Mesenchymal stem cell (in vitro differentiated cells and primary cell): ENCODE measurements at regions not wholly inside any gene's neighbourhood (a gene's known extent, or its start where the extent isn't known, plus 50 kb on each side); places are given as distances from the start of the nearest gene placed in this dataset.

Source experiments
- DNase-seq: peaks from one replicate; pipeline ENCODE4 v3.0.0-alpha.2; 2013
- H2AFZ ChIP-seq: one replicate; pipeline ENCODE4 v1.6.1; 2013; ENCODE audit warnings: low read depth, mild to moderate bottlenecking, control low read depth, inconsistent platforms, low read length, moderate library complexity
- H2AK5ac ChIP-seq: 2 replicates; pipeline ENCODE4 v1.6.1; 2013; ENCODE audit warnings: low read length, moderate library complexity, mild to moderate bottlenecking, inconsistent platforms; ENCODE audit not compliant: severe bottlenecking
- H2BK120ac ChIP-seq: one replicate; pipeline ENCODE4 v1.6.1; 2013; ENCODE audit warnings: low read depth, mild to moderate bottlenecking, inconsistent platforms, low read length, moderate library complexity
- H2BK12ac ChIP-seq, 2 experiments: one replicate each; pipeline ENCODE4 v1.6.1; 2013; ENCODE audit warnings: inconsistent platforms in 2 of 2, low read length in 2 of 2, mild to moderate bottlenecking in 2 of 2, moderate library complexity in 2 of 2, control low read depth in 1 of 2
- H2BK15ac ChIP-seq: one replicate; pipeline ENCODE4 v1.6.1; 2013; ENCODE audit warnings: mild to moderate bottlenecking, low read depth, inconsistent platforms; ENCODE audit not compliant: poor library complexity, severe bottlenecking
- H2BK5ac ChIP-seq: 2 replicates; pipeline ENCODE4 v1.6.1; 2013; ENCODE audit warnings: low read depth, mild to moderate bottlenecking, low read length, control low read depth, inconsistent platforms; ENCODE audit not compliant: poor library complexity, severe bottlenecking
- H3K14ac ChIP-seq, 2 experiments: one replicate each; pipeline ENCODE4 v1.6.1; 2013; ENCODE audit warnings: inconsistent platforms in 2 of 2, low read length in 2 of 2, control low read depth in 1 of 2, mild to moderate bottlenecking in 1 of 2, moderate library complexity in 1 of 2
- H3K18ac ChIP-seq, 2 experiments: one replicate each; pipeline ENCODE4 v1.6.1; 2013; ENCODE audit warnings: inconsistent platforms in 2 of 2, low read length in 2 of 2, control low read depth in 1 of 2, low read depth in 1 of 2, mild to moderate bottlenecking in 1 of 2
- H3K23ac ChIP-seq, 2 experiments: one replicate each; pipeline ENCODE4 v1.6.1; 2013; ENCODE audit warnings: inconsistent platforms in 2 of 2, low read length in 2 of 2, mild to moderate bottlenecking in 2 of 2, moderate library complexity in 2 of 2, control low read depth in 1 of 2
- H3K27ac ChIP-seq: 2 replicates; pipeline ENCODE4 v1.5.1; 2013; ENCODE audit warnings: mild to moderate bottlenecking, moderate library complexity, low read length, control low read depth, inconsistent platforms; ENCODE audit not compliant: poor library complexity, severe bottlenecking
- H3K27me3 ChIP-seq, 2 experiments: 2 replicates each; pipeline versions ENCODE4 v1.6.1 to v1.7.0; 2013; ENCODE audit warnings: low read length in 2 of 2, mild to moderate bottlenecking in 2 of 2, moderate library complexity in 2 of 2, control low read depth in 1 of 2, inconsistent platforms in 1 of 2; ENCODE audit not compliant: control insufficient read depth in 1 of 2, insufficient read depth in 1 of 2
- H3K36me3 ChIP-seq, 2 experiments: 2 replicates each; pipeline versions ENCODE4 v1.6.1 to v1.7.0; 2013; ENCODE audit warnings: low read length in 2 of 2, control low read depth in 1 of 2, inconsistent platforms in 1 of 2, low read depth in 1 of 2, mild to moderate bottlenecking in 1 of 2; ENCODE audit not compliant: insufficient read depth in 2 of 2, control insufficient read depth in 1 of 2
- H3K4ac ChIP-seq, 2 experiments: one replicate each; pipeline ENCODE4 v1.6.1; 2013; ENCODE audit warnings: inconsistent platforms in 2 of 2, low read length in 2 of 2, mild to moderate bottlenecking in 2 of 2, moderate library complexity in 2 of 2, control low read depth in 1 of 2, low read depth in 1 of 2
- H3K4me1 ChIP-seq: 2 replicates; pipeline ENCODE4 v1.6.1; 2013; ENCODE audit warnings: low read depth, low read length, control low read depth; ENCODE audit not compliant: control insufficient read depth, insufficient read depth
- H3K4me2 ChIP-seq: 2 replicates; pipeline ENCODE4 v1.6.1; 2013; ENCODE audit warnings: low read length, mild to moderate bottlenecking, inconsistent platforms; ENCODE audit not compliant: poor library complexity, severe bottlenecking
- H3K4me3 ChIP-seq, 2 experiments: 2 replicates each; pipeline versions ENCODE4 v1.5.1 to v1.7.0; 2013; ENCODE audit warnings: low read length in 2 of 2, mild to moderate bottlenecking in 2 of 2, control low read depth in 1 of 2, low read depth in 1 of 2; ENCODE audit not compliant: insufficient read depth in 1 of 2
- H3K79me1 ChIP-seq: replicated peaks from 2 replicates; pipeline ENCODE4 v1.6.1; 2013; ENCODE audit warnings: mild to moderate bottlenecking, control low read depth, low read length, inconsistent platforms; ENCODE audit not compliant: poor library complexity, severe bottlenecking
- H3K9ac ChIP-seq: 2 replicates; pipeline ENCODE4 v1.7.0; 2013; ENCODE audit warnings: mild to moderate bottlenecking, low read length, moderate library complexity
- H3K9me3 ChIP-seq: 2 replicates; pipeline ENCODE4 v1.7.0; 2013; ENCODE audit warnings: mild to moderate bottlenecking, low read length; ENCODE audit not compliant: control insufficient read depth
- H4K8ac ChIP-seq: one replicate; pipeline ENCODE4 v1.6.1; 2013; ENCODE audit warnings: inconsistent platforms, mild to moderate bottlenecking, low read length, moderate library complexity
- H4K91ac ChIP-seq: one replicate; pipeline ENCODE4 v1.6.1; 2013; ENCODE audit warnings: mild to moderate bottlenecking, low read length, inconsistent platforms
- WGBS: methylation state at CpG from one replicate; pipeline ENCODE4 v1.1.7; 2013; ENCODE audit warnings: mixed read lengths; 5-methylcytosine and 5-hydroxymethylcytosine counted together

GRCh38 chr17:72236980-72237633 is 116.3 kb downstream of the SOX9 start:
- Histone ChIP-seq H3K36me3 (no peaks in the 10 kb centered on the region), H2BK15ac (no peak overlapping the region), H2BK12ac (no peak overlapping the region), H3K18ac (no peak overlapping the region), H3K4me1 (peaks cover 12% of the 10 kb centered on the region), H3K14ac (no peak overlapping the region), H3K9ac (no peak overlapping the region), H3K79me1 (no peaks in the 10 kb centered on the region), H3K4ac (no peak overlapping the region), H2BK120ac (no peak overlapping the region), H3K27ac (no peak overlapping the region), H2AFZ (no peak overlapping the region), H3K23ac (peak overlapping the region in 1 of 2 experiments; percentile 32), H3K4me2 (no peak overlapping the region), H4K91ac (no peak overlapping the region), H3K27me3 (peaks cover 13 to 51% of the 10 kb centered on the region in 2 experiments), H4K8ac (no peak overlapping the region), H2BK5ac (no peak overlapping the region), H3K4me3 (no peak overlapping the region), H2AK5ac (peak overlapping the region; percentile 53), H3K9me3 (no peaks in the 10 kb centered on the region)
- 64% methylated on average over 13 of the region's 13 CpGs for WGBS
- no peak for DNase-seq

DNA sequence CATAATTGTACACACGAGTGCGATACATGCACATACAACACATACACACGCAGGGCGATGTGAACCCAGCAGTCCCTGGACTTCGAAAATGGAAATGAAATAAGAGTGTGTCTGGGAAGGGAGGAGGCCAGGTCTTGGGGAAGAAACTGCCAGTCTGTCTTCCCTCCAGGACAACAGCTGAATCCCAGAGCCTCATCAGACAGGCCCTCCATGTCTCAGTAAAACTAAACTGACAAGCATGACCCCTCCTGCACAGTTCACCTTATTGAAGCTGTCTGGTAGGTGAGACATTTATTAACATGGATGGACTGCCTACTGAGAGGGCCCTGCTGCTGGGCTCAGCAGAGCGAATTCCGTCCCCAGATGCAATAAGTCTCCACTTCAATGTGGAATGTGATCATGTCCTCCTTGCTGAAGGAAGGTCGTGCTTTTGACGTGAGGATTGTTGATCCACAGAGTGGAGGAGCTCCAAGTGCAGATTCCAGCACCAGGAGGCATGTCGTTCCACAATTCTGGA is 117.4 kb downstream of the SOX9 start:
- no peak overlapping the region for H2AK5ac ChIP-seq
- H3K14ac ChIP-seq = no peak overlapping the region
- H3K36me3 ChIP-seq = no peaks in the 10 kb centered on the region
- peaks cover 13 to 47% of the 10 kb centered on the region in 2 experiments for H3K27me3 ChIP-seq
- peak overlapping the region; percentile 50 for H3K27ac ChIP-seq
- no peak overlapping the region for H3K18ac ChIP-seq
- no peak overlapping the region for H3K4me3 ChIP-seq
- H4K91ac ChIP-seq = no peak overlapping the region
- no peak overlapping the region for H2BK15ac ChIP-seq
- no peak overlapping the region for H3K9ac ChIP-seq
- no peak overlapping the region for H2BK5ac ChIP-seq
- H3K4me1 ChIP-seq = peaks cover 12% of the 10 kb centered on the region
- H3K79me1 ChIP-seq = no peaks in the 10 kb centered on the region
- no peak overlapping the region for H3K4me2 ChIP-seq
- H3K9me3 ChIP-seq = no peaks in the 10 kb centered on the region
- no peak overlapping the region for H2AFZ ChIP-seq
- H2BK120ac ChIP-seq = no peak overlapping the region
- no peak overlapping the region for H4K8ac ChIP-seq
- no peak overlapping the region for H3K4ac ChIP-seq
- H2BK12ac ChIP-seq = no peak overlapping the region
- no peak for DNase-seq
- no peak overlapping the region for H3K23ac ChIP-seq
- 77% methylated on average over 6 of the region's 10 CpGs for WGBS

- H3K9me3 ChIP-seq = peaks cover 10% of the 10 kb centered on the region
- no peaks in the 10 kb centered on the region for H3K36me3 ChIP-seq
- no peak overlapping the region for H2AK5ac ChIP-seq
- WGBS = 98% methylated on average over 5 of the region's 5 CpGs
- no peak overlapping the region for H2BK15ac ChIP-seq
- peaks cover 11% of the 10 kb centered on the region for H3K4me1 ChIP-seq
- no peak overlapping the region for H4K8ac ChIP-seq
- H3K27me3 ChIP-seq = peaks cover 11 to 35% of the 10 kb centered on the region in 2 experiments
- H3K27ac ChIP-seq = no peak overlapping the region
- H3K18ac ChIP-seq = no peak overlapping the region
- H3K14ac ChIP-seq = no peak overlapping the region
- H3K23ac ChIP-seq = no peak overlapping the region
- no peak overlapping the region for H3K4me3 ChIP-seq
- H2AFZ ChIP-seq = no peak overlapping the region
- H3K4me2 ChIP-seq = no peak overlapping the region
- no peaks in the 10 kb centered on the region for H3K79me1 ChIP-seq
- DNase-seq = no peak
- H2BK5ac ChIP-seq = no peak overlapping the region
- H2BK12ac ChIP-seq = no peak overlapping the region
- no peak overlapping the region for H3K9ac ChIP-seq
- no peak overlapping the region for H3K4ac ChIP-seq
- no peak overlapping the region for H2BK120ac ChIP-seq
- H4K91ac ChIP-seq = no peak overlapping the region
These were observed 118.7 kb downstream of the SOX9 start for GRCh38 chr17:72239548-72239947.

- Histone ChIP-seq H2BK120ac (no peak overlapping the region), H3K23ac (no peak overlapping the region), H3K9ac (no peak overlapping the region), H3K4ac (no peak overlapping the region), H3K4me1 (peaks cover 9% of the 10 kb centered on the region), H2BK5ac (no peak overlapping the region), H3K4me2 (no peak overlapping the region), H3K14ac (no peak overlapping the region), H3K18ac (no peak overlapping the region), H2AFZ (no peak overlapping the region), H3K79me1 (no peaks in the 10 kb centered on the region), H2BK12ac (no peak overlapping the region), H3K4me3 (no peak overlapping the region), H3K27me3 (peaks cover 5 to 28% of the 10 kb centered on the region in 2 experiments), H2BK15ac (no peak overlapping the region), H2AK5ac (no peak overlapping the region), H3K9me3 (peaks cover 10% of the 10 kb centered on the region), H4K8ac (no peak overlapping the region), H4K91ac (no peak overlapping the region), H3K27ac (no peak overlapping the region), H3K36me3 (no peaks in the 10 kb centered on the region)
- WGBS = 97% methylated on average over 3 of the region's 3 CpGs
- DNase-seq = no peak
These were observed 119.5 kb downstream of the SOX9 start for GRCh38 chr17:72240333-72240732.
